ENCODE measurements at regions not wholly inside any gene's neighbourhood (a gene's known extent, or its start where the extent isn't known, plus 50 kb on each side); places are given as distances from the start of the nearest gene placed in this dataset.
A peak's percentile ranks its signal among the peaks of the same experiment; 100 is the strongest.
"Not testable (repeated sequence)": the region's sequence is repeated elsewhere in the genome, so short reads cannot be mapped to it uniquely, and the experiment has no call there.

GRCh38 chr5:53406630-53407316 is 73.7 kb upstream of the FST start:
- DNase-seq (ENCODE audit: low read depth), result peak; percentile 69

GRCh38 chr5:53407373-53407772 is 73.1 kb upstream of the FST start:
- no peak for DNase-seq (ENCODE audit: low read depth)

DNA sequence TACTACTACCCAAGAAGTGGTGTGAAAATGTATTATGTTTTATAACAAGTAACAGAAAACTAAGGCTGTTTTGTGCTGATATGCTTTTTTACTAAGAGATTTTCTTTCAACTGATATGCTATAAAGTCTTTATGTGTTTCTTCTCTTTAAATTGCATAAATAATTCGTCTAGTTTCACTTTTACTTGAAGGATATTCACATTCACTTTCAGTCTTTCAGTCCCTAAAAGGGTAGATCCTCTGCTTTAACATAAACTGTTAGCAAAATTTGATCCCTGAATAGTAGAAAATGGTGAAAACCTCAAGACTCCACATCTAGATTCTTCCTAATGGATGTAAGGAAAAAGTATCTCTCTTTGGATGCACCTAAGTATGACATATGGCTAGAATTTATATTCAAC is 69.0 kb upstream of the FST start:
- no peak for DNase-seq (ENCODE audit: low read depth)

DNA sequence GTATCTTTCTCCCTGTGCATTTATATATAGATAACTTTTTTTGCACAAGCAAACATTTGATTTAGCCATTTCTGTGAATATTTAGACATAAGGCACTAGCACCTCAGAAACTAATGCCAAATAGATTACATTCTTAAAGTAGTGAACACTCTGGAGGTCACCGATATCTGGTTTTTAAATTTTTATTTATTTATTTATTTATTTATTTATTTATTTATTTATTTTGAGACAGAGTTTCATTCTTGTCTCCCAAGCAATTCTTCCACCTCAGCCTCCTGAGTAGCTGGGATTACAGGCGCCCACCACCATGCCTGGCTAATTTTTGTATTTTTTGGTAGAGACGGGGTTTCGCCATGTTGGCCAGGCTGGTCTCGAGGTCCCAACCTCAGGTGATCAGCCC is 67.9 kb upstream of the FST start:
- DNase-seq (ENCODE audit: low read depth), result not testable (repeated sequence)

DNA sequence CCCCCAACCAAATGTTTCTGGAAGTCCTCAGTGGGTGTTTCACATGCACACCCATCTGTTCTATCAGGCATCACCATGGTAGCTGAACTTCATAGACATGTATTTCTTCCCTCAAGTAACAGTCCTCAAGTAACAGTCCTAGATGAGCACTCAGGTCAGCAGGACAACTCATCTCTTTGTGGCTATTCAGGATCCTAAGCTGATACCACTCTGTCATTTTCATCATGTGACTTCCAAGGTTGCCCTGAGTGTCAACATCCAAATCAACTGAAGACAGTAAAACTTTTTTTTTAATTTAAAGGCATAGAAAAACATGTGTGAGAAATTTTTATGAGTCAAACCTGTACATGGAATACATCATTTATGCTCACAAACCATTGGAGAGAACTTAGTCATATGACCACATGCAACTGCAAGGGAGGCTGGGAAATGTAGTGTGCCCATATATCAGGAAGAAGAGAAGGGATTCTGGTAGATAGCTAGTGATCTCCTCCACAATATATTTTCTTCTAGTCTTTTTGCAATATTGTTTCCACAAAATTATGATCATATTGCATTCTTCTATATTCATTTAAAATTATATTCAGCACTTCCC is 64.2 kb upstream of the FST start:
- no peak for DNase-seq (ENCODE audit: low read depth)

GRCh38 chr5:53418409-53418808 is 62.0 kb upstream of the FST start:
- no peak for DNase-seq (ENCODE audit: low read depth)

- no peak for DNase-seq (ENCODE audit: low read depth)
Measured at GRCh38 chr5:53418826-53419658, 61.4 kb upstream of the FST start.

GRCh38 chr5:53422539-53422938 is 57.9 kb upstream of the FST start:
- DNase-seq (ENCODE audit: low read depth), result no peak

GRCh38 chr5:53423724-53424123 is 56.7 kb upstream of the FST start:
- DNase-seq (ENCODE audit: low read depth), result no peak

- no peak for DNase-seq (ENCODE audit: low read depth)
Measured at GRCh38 chr5:53424686-53425615, 55.5 kb upstream of the FST start.

GRCh38 chr5:53425687-53426511 is 54.5 kb upstream of the FST start:
- peak; percentile 53 for DNase-seq (ENCODE audit: low read depth)

DNA sequence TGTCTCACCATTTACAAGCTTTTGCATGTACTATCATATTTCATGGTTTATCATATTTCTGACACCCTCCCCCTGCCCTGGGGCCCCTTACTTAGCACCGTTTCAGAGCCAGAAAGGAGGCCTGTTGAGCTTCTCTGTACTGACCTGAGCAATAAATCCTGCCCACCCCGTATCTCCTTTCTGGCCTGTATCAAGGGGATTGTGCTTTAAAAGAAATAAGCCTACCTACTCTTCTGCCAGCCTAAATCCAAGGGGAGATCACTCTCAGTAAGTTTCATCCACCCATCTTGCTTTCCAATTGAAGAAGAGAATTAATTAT is 54.0 kb upstream of the FST start:
- DNase-seq (ENCODE audit: low read depth), result no peak

DNA sequence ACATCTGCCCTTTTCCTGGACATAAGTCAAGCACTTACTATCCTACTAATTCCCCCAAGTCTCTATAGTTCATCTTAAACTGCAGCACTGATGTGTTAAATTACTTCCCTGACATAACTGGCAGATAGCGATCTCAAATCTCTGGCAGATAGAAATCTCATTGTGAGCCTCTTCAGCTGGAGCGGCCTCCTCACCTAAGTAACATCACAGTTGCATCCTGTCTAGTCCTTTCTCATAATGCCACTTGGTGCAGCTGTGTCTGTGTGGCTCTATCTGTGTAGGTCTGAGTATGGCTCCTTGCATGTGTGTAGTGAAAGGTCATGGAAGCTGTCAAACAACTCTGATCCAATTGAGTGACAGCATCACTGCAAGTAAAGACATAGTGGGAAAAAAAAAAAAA is 53.6 kb upstream of the FST start:
- DNase-seq (ENCODE audit: low read depth), result no peak

DNA sequence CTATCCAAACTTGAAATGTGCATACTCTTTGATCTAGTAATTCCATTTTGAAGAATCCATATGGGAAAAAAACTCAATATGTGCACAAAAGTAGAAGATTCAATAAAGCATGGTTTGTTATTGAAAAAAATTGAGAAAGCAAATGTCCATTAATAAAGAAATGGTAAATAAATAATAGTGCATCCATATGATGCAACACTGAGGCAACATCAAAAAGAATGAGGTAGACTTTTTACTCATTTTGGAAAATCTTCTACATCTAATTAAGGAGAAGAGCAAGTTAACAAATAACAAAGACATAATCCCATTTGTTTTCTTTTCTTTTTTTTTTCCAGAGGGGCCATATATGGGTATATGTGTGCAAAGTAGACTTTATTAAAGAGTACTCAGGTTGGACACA is 52.5 kb upstream of the FST start:
- no peak for DNase-seq (ENCODE audit: low read depth)

- DNase-seq (ENCODE audit: low read depth), result no peak
Measured at GRCh38 chr5:53429706-53430105, 50.7 kb upstream of the FST start.

- DNase-seq (ENCODE audit: low read depth), result peak; percentile 64
Measured at GRCh38 chr5:53430618-53431252, 49.7 kb upstream of the FST start.
